ENCODE measurements at regions not wholly inside any gene's neighbourhood (a gene's known extent, or its start where the extent isn't known, plus 50 kb on each side); places are given as distances from the start of the nearest gene placed in this dataset.

GRCh38 chr13:51021811-51022210 is 89.3 kb downstream of the C13orf42 start:
- Histone ChIP-seq H3K27me3 (replicated peaks; ENCODE audit: control insufficient read depth, insufficient read depth, low read length) (no peaks in the 10 kb centered on the region), H3K4me3 (ENCODE audit: low read depth, low read length) (no peak overlapping the region), H3K36me3 (ENCODE audit: control insufficient read depth, insufficient read depth, low read length) (no peaks in the 10 kb centered on the region), H3K4me1 (no peaks in the 10 kb centered on the region), H3K9me3 (no peaks in the 10 kb centered on the region)
- H3K36me3 Mint-ChIP-seq (ENCODE audit: insufficient read depth, unreplicated experiment) = no peaks in the 10 kb centered on the region
- no peaks in the 10 kb centered on the region for H3K4me1 Mint-ChIP-seq (ENCODE audit: low read depth, unreplicated experiment)
- intact Hi-C loops (cut with micrococcal nuclease; ENCODE audit: unreplicated experiment) = no loop called here
- no peak for DNase-seq
- H3K4me3 Mint-ChIP-seq (ENCODE audit: unreplicated experiment) = no peak overlapping the region
- POLR2A ChIA-PET = no interaction called here
- no peaks in the 10 kb centered on the region for H3K9me3 Mint-ChIP-seq (ENCODE audit: unreplicated experiment)
- no peak overlapping the region for H3K27ac Mint-ChIP-seq (ENCODE audit: unreplicated experiment)
- no TSS peak for BruUV-seq (replicated peaks)
- CTCF ChIA-PET = interaction anchor here (1.2 kb wide), 1 partner anchor 16 kb away, joined by 3 read pairs; no protein-coding TSS in a partner anchor
- TF ChIP-seq, protein P1, sequence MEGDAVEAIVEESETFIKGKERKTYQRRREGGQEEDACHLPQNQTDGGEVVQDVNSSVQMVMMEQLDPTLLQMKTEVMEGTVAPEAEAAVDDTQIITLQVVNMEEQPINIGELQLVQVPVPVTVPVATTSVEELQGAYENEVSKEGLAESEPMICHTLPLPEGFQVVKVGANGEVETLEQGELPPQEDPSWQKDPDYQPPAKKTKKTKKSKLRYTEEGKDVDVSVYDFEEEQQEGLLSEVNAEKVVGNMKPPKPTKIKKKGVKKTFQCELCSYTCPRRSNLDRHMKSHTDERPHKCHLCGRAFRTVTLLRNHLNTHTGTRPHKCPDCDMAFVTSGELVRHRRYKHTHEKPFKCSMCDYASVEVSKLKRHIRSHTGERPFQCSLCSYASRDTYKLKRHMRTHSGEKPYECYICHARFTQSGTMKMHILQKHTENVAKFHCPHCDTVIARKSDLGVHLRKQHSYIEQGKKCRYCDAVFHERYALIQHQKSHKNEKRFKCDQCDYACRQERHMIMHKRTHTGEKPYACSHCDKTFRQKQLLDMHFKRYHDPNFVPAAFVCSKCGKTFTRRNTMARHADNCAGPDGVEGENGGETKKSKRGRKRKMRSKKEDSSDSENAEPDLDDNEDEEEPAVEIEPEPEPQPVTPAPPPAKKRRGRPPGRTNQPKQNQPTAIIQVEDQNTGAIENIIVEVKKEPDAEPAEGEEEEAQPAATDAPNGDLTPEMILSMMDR (IDR thresholded peaks at IDR 0.05; ENCODE audit: insufficient read depth in 1 of 2, low read depth in 1 of 2, low read length in 1 of 2, severe bottlenecking in 1 of 2, unreplicated experiment in 1 of 2) = no peak
- no peaks in the 10 kb centered on the region for H3K27me3 Mint-ChIP-seq (ENCODE audit: insufficient read depth, unreplicated experiment)

GRCh38 chr13:51020600-51020999 is 90.5 kb downstream of the C13orf42 start:
- Mint-ChIP-seq H3K27ac (ENCODE audit: unreplicated experiment) (no peak overlapping the region), H3K9me3 (ENCODE audit: unreplicated experiment) (no peaks in the 10 kb centered on the region)
- no peaks in the 10 kb centered on the region for H3K36me3 ChIP-seq (ENCODE audit: control insufficient read depth, insufficient read depth, low read length)

GRCh38 chr13:51019026-51019425 is 92.0 kb downstream of the C13orf42 start:
- TF ChIP-seq, protein P1 (IDR thresholded peaks at IDR 0.05; ENCODE audit: insufficient read depth in 1 of 2, low read depth in 1 of 2, low read length in 1 of 2, severe bottlenecking in 1 of 2, unreplicated experiment in 1 of 2) = no peak
- Histone ChIP-seq H3K36me3 (ENCODE audit: control insufficient read depth, insufficient read depth, low read length) (no peaks in the 10 kb centered on the region), H3K27me3 (replicated peaks; ENCODE audit: control insufficient read depth, insufficient read depth, low read length) (no peaks in the 10 kb centered on the region), H3K9me3 (no peaks in the 10 kb centered on the region), H3K4me1 (no peaks in the 10 kb centered on the region), H3K4me3 (ENCODE audit: low read depth, low read length) (no peak overlapping the region)
- CTCF ChIA-PET = no interaction called here
- intact Hi-C loops (cut with micrococcal nuclease; ENCODE audit: unreplicated experiment) = no loop called here
- Mint-ChIP-seq H3K4me3 (ENCODE audit: unreplicated experiment) (no peak overlapping the region), H3K4me1 (ENCODE audit: low read depth, unreplicated experiment) (no peaks in the 10 kb centered on the region), H3K27me3 (ENCODE audit: insufficient read depth, unreplicated experiment) (no peaks in the 10 kb centered on the region), H3K36me3 (ENCODE audit: insufficient read depth, unreplicated experiment) (no peaks in the 10 kb centered on the region), H3K27ac (ENCODE audit: unreplicated experiment) (no peak overlapping the region), H3K9me3 (ENCODE audit: unreplicated experiment) (no peaks in the 10 kb centered on the region)
- POLR2A ChIA-PET = no interaction called here
- DNase-seq = no peak
- no TSS peak for BruUV-seq (replicated peaks)

More at GRCh38 chr13:51020600-51020999, 90.5 kb downstream of the C13orf42 start:
- no peak overlapping the region for H3K4me3 Mint-ChIP-seq (ENCODE audit: unreplicated experiment)
- H3K27me3 Mint-ChIP-seq (ENCODE audit: insufficient read depth, unreplicated experiment) = no peaks in the 10 kb centered on the region
- no peaks in the 10 kb centered on the region for H3K4me1 Mint-ChIP-seq (ENCODE audit: low read depth, unreplicated experiment)
- ChIA-PET CTCF (no interaction called here), POLR2A (no interaction called here)
- H3K4me1 ChIP-seq = no peaks in the 10 kb centered on the region
- TF ChIP-seq, protein P1 (IDR thresholded peaks at IDR 0.05; ENCODE audit: insufficient read depth in 1 of 2, low read depth in 1 of 2, low read length in 1 of 2, severe bottlenecking in 1 of 2, unreplicated experiment in 1 of 2) = no peak
- no peaks in the 10 kb centered on the region for H3K36me3 Mint-ChIP-seq (ENCODE audit: insufficient read depth, unreplicated experiment)
- no peak overlapping the region for H3K4me3 ChIP-seq (ENCODE audit: low read depth, low read length)
- H3K9me3 ChIP-seq = no peaks in the 10 kb centered on the region
- intact Hi-C loops (cut with micrococcal nuclease; ENCODE audit: unreplicated experiment) = no loop called here
- BruUV-seq (replicated peaks) = no TSS peak
- H3K27me3 ChIP-seq (replicated peaks; ENCODE audit: control insufficient read depth, insufficient read depth, low read length) = no peaks in the 10 kb centered on the region
- DNase-seq = no peak

All from Caco-2 (cell line).